RWPE2 (cell line): ENCODE measurements at regions not wholly inside any gene's neighbourhood (a gene's known extent, or its start where the extent isn't known, plus 50 kb on each side); places are given as distances from the start of the nearest gene placed in this dataset.

Experiments used
- ATAC-seq: fragments of 200-7000 bp; cut with Tn5 transposase; 3 replicates; pipeline ENCODE4 v1.9.1; 2021; ENCODE audit warnings: low read depth
- DNase-seq: peaks from one replicate; pipeline ENCODE4 v3.0.0-alpha.2; 2020; ENCODE audit warnings: low spot score
- H3K27ac ChIP-seq: fragments of 450-650 bp; 2 replicates; pipeline ENCODE4 v1.5.1; 2017; ENCODE audit warnings: mild to moderate bottlenecking; ENCODE audit not compliant: poor library complexity, severe bottlenecking
- H3K27me3 ChIP-seq: fragments of 250-450 bp; sonication (Bioruptor Pico); 2 replicates; pipeline ENCODE4 v1.5.1; 2021; ENCODE audit warnings: mild to moderate bottlenecking, moderate library complexity; ENCODE audit not compliant: insufficient read depth, poor library complexity, severe bottlenecking
- H3K36me3 ChIP-seq: fragments of 250-450 bp; sonication (Bioruptor Pico); 2 replicates; pipeline ENCODE4 v1.5.1; 2020; ENCODE audit warnings: low read depth, mild to moderate bottlenecking, moderate library complexity
- H3K4me1 ChIP-seq: fragments of 250-450 bp; sonication (Bioruptor Pico); 2 replicates; pipeline ENCODE4 v1.5.1; 2021; ENCODE audit warnings: mild to moderate bottlenecking, moderate library complexity; ENCODE audit not compliant: insufficient read depth, poor library complexity, severe bottlenecking
- H3K4me3 ChIP-seq: fragments of 250-450 bp; sonication (Bioruptor Pico); 2 replicates; pipeline ENCODE4 v1.5.1; 2021; ENCODE audit warnings: mild to moderate bottlenecking, moderate library complexity; ENCODE audit not compliant: severe bottlenecking
- H3K9me3 ChIP-seq: fragments of 250-450 bp; sonication (Bioruptor Pico); 2 replicates; pipeline ENCODE4 v1.5.1; 2021; ENCODE audit warnings: mild to moderate bottlenecking, moderate library complexity; ENCODE audit not compliant: severe bottlenecking
- CTCF ChIP-seq: fragments of 450-650 bp; IDR thresholded peaks from one replicate; pipeline ENCODE4 v1.5.1; 2017; ENCODE audit warnings: mild to moderate bottlenecking, moderate library complexity; ENCODE audit not compliant: poor library complexity, severe bottlenecking

- Histone ChIP-seq H3K36me3 (no peaks in the 10 kb centered on the region), H3K9me3 (no peaks in the 10 kb centered on the region), H3K27ac (no peak overlapping the region), H3K4me1 (no peaks in the 10 kb centered on the region), H3K27me3 (peaks cover 21% of the 10 kb centered on the region), H3K4me3 (no peak overlapping the region)
- DNase-seq = no peak
- no peak for TF ChIP-seq CTCF
- no peak for ATAC-seq
Observed at GRCh38 chr5:87791869-87792268, 379.1 kb upstream of the CCNH start.

- no peak for DNase-seq
- TF ChIP-seq CTCF = no peak
- no peak overlapping the region for H3K27ac ChIP-seq
- ATAC-seq = no peak
- H3K36me3 ChIP-seq = no peaks in the 10 kb centered on the region
- H3K9me3 ChIP-seq = no peaks in the 10 kb centered on the region
- no peak overlapping the region for H3K4me3 ChIP-seq
- peaks cover 42% of the 10 kb centered on the region for H3K27me3 ChIP-seq
- H3K4me1 ChIP-seq = no peaks in the 10 kb centered on the region
Observed at GRCh38 chr5:87788416-87788815, 375.7 kb upstream of the CCNH start.

DNA sequence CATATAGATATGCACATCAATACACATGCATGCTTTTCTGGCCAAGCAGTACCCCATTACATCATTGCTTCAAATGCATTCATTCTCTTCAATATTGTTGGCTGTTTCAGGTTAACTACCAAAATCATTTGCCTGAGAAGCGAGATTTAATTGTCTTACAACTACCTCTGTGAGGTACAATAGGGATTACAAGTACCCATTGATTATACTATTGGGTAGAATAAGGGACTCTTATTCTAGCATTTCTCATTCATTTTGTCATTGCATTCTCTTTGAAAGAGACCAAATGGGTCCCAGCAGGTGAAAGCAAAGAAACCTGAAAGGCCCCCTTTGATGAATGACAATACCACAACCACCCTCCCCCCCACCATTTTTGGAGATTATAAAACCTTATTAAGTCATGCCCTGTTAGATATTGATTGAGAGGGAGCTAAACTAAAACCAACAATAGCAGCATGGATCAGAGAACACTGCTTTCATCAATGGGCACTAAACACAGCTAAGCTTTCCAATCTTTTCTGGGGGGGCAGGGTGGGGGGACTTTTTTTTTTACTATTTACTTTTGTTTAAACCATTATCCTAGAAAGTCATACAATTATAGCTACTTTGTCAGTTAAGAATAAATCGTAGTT, 375.0 kb upstream of the CCNH start:
- TF ChIP-seq CTCF = no peak
- DNase-seq = no peak
- H3K27me3 ChIP-seq = peaks cover 48% of the 10 kb centered on the region
- no peaks in the 10 kb centered on the region for H3K4me1 ChIP-seq
- ATAC-seq = no peak
- no peak overlapping the region for H3K27ac ChIP-seq
- H3K9me3 ChIP-seq = no peaks in the 10 kb centered on the region
- no peak overlapping the region for H3K4me3 ChIP-seq
- no peaks in the 10 kb centered on the region for H3K36me3 ChIP-seq

GRCh38 chr5:87787086-87787485, 374.4 kb upstream of the CCNH start:
- Histone ChIP-seq H3K27ac (no peak overlapping the region), H3K27me3 (peaks cover 48% of the 10 kb centered on the region), H3K9me3 (no peaks in the 10 kb centered on the region), H3K36me3 (no peaks in the 10 kb centered on the region), H3K4me3 (no peak overlapping the region), H3K4me1 (no peaks in the 10 kb centered on the region)
- TF ChIP-seq CTCF = no peak
- no peak for DNase-seq
- no peak for ATAC-seq

DNA sequence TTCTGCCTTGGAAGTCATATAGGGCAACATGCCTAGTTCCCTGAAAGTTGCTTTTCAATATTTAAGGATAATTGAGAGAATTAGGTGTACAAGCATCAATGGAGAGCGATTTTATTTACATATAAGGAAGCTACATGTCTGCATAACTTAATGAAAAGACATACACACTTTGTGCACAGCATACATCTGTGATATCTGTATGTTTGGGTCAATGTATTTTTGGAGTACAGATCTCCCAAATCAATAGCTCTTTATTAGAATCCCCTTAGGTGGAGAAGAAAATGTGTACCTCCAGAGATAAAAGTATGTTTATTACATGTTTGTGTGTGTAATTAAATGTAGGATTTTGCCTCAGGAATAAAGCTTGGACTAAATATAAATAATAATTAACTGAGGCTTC, 373.7 kb upstream of the CCNH start:
- ATAC-seq (no peak), DNase-seq (no peak)
- Histone ChIP-seq H3K4me3 (no peak overlapping the region), H3K27me3 (peaks cover 51% of the 10 kb centered on the region), H3K4me1 (no peaks in the 10 kb centered on the region), H3K36me3 (no peaks in the 10 kb centered on the region), H3K27ac (no peak overlapping the region), H3K9me3 (no peaks in the 10 kb centered on the region)
- TF ChIP-seq CTCF = no peak
